Thyroid gland (tissue), 4 donors: ENCODE measurements at regions not wholly inside any gene's neighbourhood (a gene's known extent, or its start where the extent isn't known, plus 50 kb on each side); places are given as distances from the start of the nearest gene placed in this dataset.
"Not testable (repeated sequence)": the region's sequence is repeated elsewhere in the genome, so short reads cannot be mapped to it uniquely, and the experiment has no call there.

Source experiments
- CTCF ChIP-seq, 6 experiments: fragments of 200-600 bp in 3 of 6; fragments of 450-650 bp in 3 of 6; sonication (generic) in 3 of 6; IDR thresholded peaks; one replicate each; pipeline ENCODE4 v1.5.1; 2016 to 2019; ENCODE audit warnings: antibody characterized with exemption in 6 of 6, mild to moderate bottlenecking in 2 of 6, inconsistent platforms in 1 of 6, moderate library complexity in 1 of 6
- POLR2A ChIP-seq, 2 donors: fragments of 450-650 bp; IDR thresholded peaks; one replicate each; pipeline ENCODE4 v1.6.1; 2017; ENCODE audit warnings: antibody characterized with exemption in 2 of 2, mild to moderate bottlenecking in 2 of 2, moderate library complexity in 1 of 2

- not testable (repeated sequence) for TF ChIP-seq POLR2A, CTCF (IDR thresholded peaks at IDR 0.05)
These were observed 183.0 kb downstream of the HACE1 start for GRCh38 chr6:104676679-104677078.
